Inferior parietal cortex (tissue), 1 donor: ENCODE measurements at regions not wholly inside any gene's neighbourhood (a gene's known extent, or its start where the extent isn't known, plus 50 kb on each side); places are given as distances from the start of the nearest gene placed in this dataset.
"Not testable (repeated sequence)": the region's sequence is repeated elsewhere in the genome, so short reads cannot be mapped to it uniquely, and the experiment has no call there.

ENCODE experiments used
- DNase-seq: peaks from one replicate; pipeline ENCODE4 v3.0.0-alpha.2; 2016; ENCODE audit errors: extremely low spot score

GRCh38 chr2:13858626-13859025 lies 773.9 kb upstream of the LRATD1 start:
- no peak for DNase-seq

- DNase-seq: not testable (repeated sequence)
These were observed 764.2 kb upstream of the LRATD1 start for GRCh38 chr2:13868275-13868674.

- DNase-seq: peak; percentile 4
These were observed 756.0 kb upstream of the LRATD1 start for GRCh38 chr2:13876491-13877037.

- DNase-seq: peak; percentile 32
These were observed 754.9 kb upstream of the LRATD1 start for GRCh38 chr2:13877571-13877970.

- DNase-seq: no peak
These were observed 748.1 kb upstream of the LRATD1 start for GRCh38 chr2:13884291-13884976.

DNA sequence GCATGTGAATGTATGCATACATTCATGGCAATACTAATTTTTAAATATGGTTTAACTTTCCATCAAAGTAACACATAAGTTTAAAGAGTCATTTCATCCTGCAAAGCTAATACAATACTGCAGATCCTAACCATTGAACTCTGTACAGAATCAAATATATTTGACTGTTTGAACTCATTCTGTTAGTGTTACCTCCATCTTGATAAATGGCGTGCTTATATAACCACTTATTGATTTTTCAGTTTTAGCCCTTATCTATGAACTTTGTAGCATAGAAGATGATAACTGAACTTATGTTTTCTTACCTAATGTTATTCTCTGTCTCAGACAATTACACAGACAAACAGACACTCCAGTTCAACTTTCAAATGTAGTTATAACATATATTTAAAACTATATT lies 731.0 kb upstream of the LRATD1 start:
- no peak for DNase-seq

DNA sequence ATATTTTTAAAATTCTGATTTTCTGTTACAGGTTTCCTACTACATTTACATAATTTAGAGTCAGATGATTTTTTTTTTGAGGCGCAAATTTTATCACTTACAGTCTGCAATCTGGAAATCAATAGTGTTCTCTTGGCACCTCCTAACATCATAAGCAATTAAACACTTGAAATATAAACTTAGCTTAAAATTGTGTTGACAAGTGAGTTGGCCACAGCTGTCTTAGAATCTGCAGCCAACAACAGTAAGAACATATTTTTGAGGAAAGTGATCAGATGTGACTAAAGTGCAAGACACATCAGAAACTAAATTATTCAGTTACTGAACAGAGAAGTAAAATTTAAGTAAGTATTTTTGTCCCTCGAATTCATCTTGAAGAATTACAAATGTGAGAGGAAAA lies 726.7 kb upstream of the LRATD1 start:
- DNase-seq: peak; percentile 2

GRCh38 chr2:13916066-13916465 lies 716.5 kb upstream of the LRATD1 start:
- no peak for DNase-seq

DNA sequence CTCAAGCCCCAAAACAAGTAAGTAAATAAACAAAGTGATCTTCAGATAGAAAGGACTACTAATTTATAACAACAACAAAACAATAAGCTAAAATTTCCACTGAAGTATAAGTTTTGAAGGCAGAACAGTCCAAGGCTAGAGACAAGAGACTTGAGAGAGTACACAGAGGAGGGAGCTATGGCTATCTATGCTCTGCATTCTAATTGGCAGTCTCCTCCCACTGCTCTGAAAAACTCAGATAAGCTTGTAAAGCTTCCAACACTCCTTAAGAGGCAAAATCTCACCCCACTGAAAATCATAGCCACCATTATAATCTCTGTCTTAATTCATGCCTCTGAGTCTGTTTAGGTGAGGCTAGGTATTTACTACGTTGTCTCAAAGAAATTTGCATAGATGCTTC lies 714.6 kb upstream of the LRATD1 start:
- DNase-seq: no peak

- no peak for DNase-seq
These were observed 712.5 kb upstream of the LRATD1 start for GRCh38 chr2:13919981-13920382.

GRCh38 chr2:13921245-13921644 lies 711.3 kb upstream of the LRATD1 start:
- DNase-seq: no peak

- DNase-seq: no peak
These were observed 708.7 kb upstream of the LRATD1 start for GRCh38 chr2:13923823-13924222.

- no peak for DNase-seq
These were observed 690.4 kb upstream of the LRATD1 start for GRCh38 chr2:13942111-13942510.

GRCh38 chr2:13950761-13951160 lies 681.8 kb upstream of the LRATD1 start:
- DNase-seq: no peak

GRCh38 chr2:13968811-13969210 lies 663.7 kb upstream of the LRATD1 start:
- DNase-seq: no peak

DNA sequence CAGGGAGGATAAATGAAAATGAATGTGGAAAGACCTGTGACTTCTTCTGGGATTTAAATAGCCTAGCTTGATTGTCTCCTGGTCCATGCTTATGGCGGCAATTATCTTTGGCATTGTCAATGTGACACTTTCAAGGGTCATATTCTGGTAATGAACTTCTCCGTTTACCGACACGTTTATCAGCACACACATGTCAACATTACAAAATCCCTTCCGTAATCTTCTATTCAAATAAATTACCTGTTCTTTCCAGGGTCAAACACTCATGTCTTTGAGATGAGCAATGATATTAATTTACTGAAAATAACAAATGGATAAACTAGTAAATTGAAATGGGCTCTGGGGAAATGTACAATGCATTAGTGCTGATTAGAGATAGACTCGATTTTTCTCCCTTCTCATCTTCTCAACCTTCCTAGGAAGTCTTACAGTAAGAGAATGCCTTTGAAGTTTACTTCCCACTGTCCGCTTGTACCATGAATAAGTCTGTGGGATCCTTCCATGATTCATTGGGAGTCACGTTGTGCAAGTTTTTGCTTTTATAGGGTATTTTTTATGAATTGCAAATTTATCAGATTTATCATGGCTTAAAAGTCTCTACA lies 646.3 kb upstream of the LRATD1 start:
- no peak for DNase-seq

- DNase-seq: no peak
These were observed 636.0 kb upstream of the LRATD1 start for GRCh38 chr2:13996527-13996926.

- DNase-seq: no peak
These were observed 621.3 kb upstream of the LRATD1 start for GRCh38 chr2:14011190-14011589.

- DNase-seq: no peak
These were observed 617.3 kb upstream of the LRATD1 start for GRCh38 chr2:14015113-14015630.

- no peak for DNase-seq
These were observed 616.1 kb upstream of the LRATD1 start for GRCh38 chr2:14016289-14016955.

GRCh38 chr2:14018620-14019019 lies 613.9 kb upstream of the LRATD1 start:
- DNase-seq: no peak

GRCh38 chr2:14023558-14023957 lies 609.0 kb upstream of the LRATD1 start:
- DNase-seq: no peak

- DNase-seq: no peak
These were observed 593.4 kb upstream of the LRATD1 start for GRCh38 chr2:14039134-14039533.
